ENCODE measurements at regions not wholly inside any gene's neighbourhood (a gene's known extent, or its start where the extent isn't known, plus 50 kb on each side); places are given as distances from the start of the nearest gene placed in this dataset.
"Not testable (repeated sequence)": the region's sequence is repeated elsewhere in the genome, so short reads cannot be mapped to it uniquely, and the experiment has no call there.

- no peak for DNase-seq (ENCODE audit: low spot score)
Observed at GRCh38 chr20:6311097-6311496, 188.3 kb upstream of the FERMT1 start.

- no peak for DNase-seq (ENCODE audit: low spot score)
Observed at GRCh38 chr20:6305536-6305935, 182.7 kb upstream of the FERMT1 start.

GRCh38 chr20:6302041-6302440, 179.2 kb upstream of the FERMT1 start:
- DNase-seq (ENCODE audit: low spot score), result no peak

GRCh38 chr20:6299456-6299855, 176.6 kb upstream of the FERMT1 start:
- no peak for DNase-seq (ENCODE audit: low spot score)

- no peak for DNase-seq (ENCODE audit: low spot score)
Observed at GRCh38 chr20:6298049-6298448, 175.2 kb upstream of the FERMT1 start.

- DNase-seq (ENCODE audit: low spot score), result no peak
Observed at GRCh38 chr20:6295867-6296256, 173.0 kb upstream of the FERMT1 start.

- DNase-seq (ENCODE audit: low spot score), result no peak
Observed at GRCh38 chr20:6295127-6295866, 172.5 kb upstream of the FERMT1 start.

- DNase-seq (ENCODE audit: low spot score), result no peak
Observed at GRCh38 chr20:6287471-6287870, 164.6 kb upstream of the FERMT1 start.

- no peak for DNase-seq (ENCODE audit: low spot score)
Observed at GRCh38 chr20:6282642-6283041, 159.8 kb upstream of the FERMT1 start.

- no peak for DNase-seq (ENCODE audit: low spot score)
Observed at GRCh38 chr20:6277661-6278240, 154.9 kb upstream of the FERMT1 start.

GRCh38 chr20:6270404-6270803, 147.6 kb upstream of the FERMT1 start:
- DNase-seq (ENCODE audit: low spot score), result not testable (repeated sequence)

- no peak for DNase-seq (ENCODE audit: low spot score)
Observed at GRCh38 chr20:6269168-6269873, 146.5 kb upstream of the FERMT1 start.

GRCh38 chr20:6265204-6265904, 142.5 kb upstream of the FERMT1 start:
- DNase-seq (ENCODE audit: low spot score), result peak; percentile 60

GRCh38 chr20:6253396-6253795, 130.6 kb upstream of the FERMT1 start:
- DNase-seq (ENCODE audit: low spot score), result no peak

GRCh38 chr20:6245436-6245835, 122.6 kb upstream of the FERMT1 start:
- no peak for DNase-seq (ENCODE audit: low spot score)

- DNase-seq (ENCODE audit: low spot score), result no peak
Observed at GRCh38 chr20:6241591-6241990, 118.8 kb upstream of the FERMT1 start.

GRCh38 chr20:6240059-6240458, 117.2 kb upstream of the FERMT1 start:
- no peak for DNase-seq (ENCODE audit: low spot score)

- no peak for DNase-seq (ENCODE audit: low spot score)
Observed at GRCh38 chr20:6238421-6238820, 115.6 kb upstream of the FERMT1 start.

GRCh38 chr20:6235510-6235909, 112.7 kb upstream of the FERMT1 start:
- DNase-seq (ENCODE audit: low spot score), result no peak

- DNase-seq (ENCODE audit: low spot score), result no peak
Observed at GRCh38 chr20:6232436-6232835, 109.6 kb upstream of the FERMT1 start.

- DNase-seq (ENCODE audit: low spot score), result no peak
Observed at GRCh38 chr20:6231556-6231955, 108.7 kb upstream of the FERMT1 start.

GRCh38 chr20:6228302-6228843, 105.5 kb upstream of the FERMT1 start:
- DNase-seq (ENCODE audit: low spot score), result no peak

Data from pons (tissue), 1 donor.